OCI-LY7 (cell line): ENCODE measurements at regions not wholly inside any gene's neighbourhood (a gene's known extent, or its start where the extent isn't known, plus 50 kb on each side); places are given as distances from the start of the nearest gene placed in this dataset.

Experiments
- BruUV-seq: library from RNA; stranded (reverse); fragments of 400-500 nt; replicated peaks from 2 replicates; lab custom pipeline; 2021; lab: Mats Ljungman, UMichigan
- CTCF ChIA-PET: fragments of 300-600 bp; sonication (Branson Sonifier 250); formaldehyde crosslinking; loops from one replicate; lab custom pipeline; 2022; ENCODE audit warnings: antibody characterized with exemption; ENCODE audit not compliant: unreplicated experiment; lab: Charles Lee
- POLR2A ChIA-PET: fragments of 300-600 bp; sonication (Branson Sonifier 250); formaldehyde crosslinking; loops from one replicate; lab custom pipeline; 2022; ENCODE audit warnings: antibody characterized with exemption; lab: Charles Lee
- DNase-seq: peaks from one replicate; pipeline ENCODE4 v3.0.0-alpha.2; 2015; ENCODE audit warnings: low spot score
- H2AFZ ChIP-seq: fragments of 200-600 bp; sonication (generic), shearing (Covaris generic); 2 replicates; pipeline ENCODE4 v1.6.1; 2014; ENCODE audit warnings: mild to moderate bottlenecking, antibody characterized with exemption, low read length, moderate library complexity
- H3K27ac ChIP-seq: fragments of 200-600 bp; sonication (generic); 2 replicates; pipeline ENCODE4 v1.5.1; 2014; ENCODE audit warnings: mixed run types, low read depth, mild to moderate bottlenecking, moderate library complexity, low read length, inconsistent platforms; ENCODE audit not compliant: poor library complexity, severe bottlenecking
- H3K36me3 ChIP-seq: fragments of 200-600 bp; sonication (generic); 2 replicates; pipeline ENCODE4 v1.6.1; 2014; ENCODE audit warnings: mild to moderate bottlenecking, antibody characterized with exemption, low read length, moderate library complexity, mixed read lengths; ENCODE audit not compliant: insufficient read depth
- H3K4me1 ChIP-seq: fragments of 200-600 bp; sonication (generic); 2 replicates; pipeline ENCODE4 v1.5.1; 2014; ENCODE audit warnings: mild to moderate bottlenecking, low read length; ENCODE audit not compliant: insufficient read depth, poor library complexity, severe bottlenecking
- H3K4me2 ChIP-seq: fragments of 200-600 bp; sonication (generic); 2 replicates; pipeline ENCODE4 v1.6.1; 2014; ENCODE audit warnings: mild to moderate bottlenecking, low read length
- H3K4me3 ChIP-seq: fragments of 200-600 bp; sonication (generic); 2 replicates; pipeline ENCODE4 v1.5.1; 2014; ENCODE audit warnings: mild to moderate bottlenecking, low read depth, low read length; ENCODE audit not compliant: poor library complexity, severe bottlenecking
- H3K79me2 ChIP-seq: fragments of 200-600 bp; sonication (generic); 2 replicates; pipeline ENCODE4 v1.6.1; 2016; ENCODE audit warnings: low read depth, mild to moderate bottlenecking, low read length, moderate library complexity, mixed read lengths; ENCODE audit not compliant: insufficient read depth
- H3K9me2 ChIP-seq: fragments of 200-600 bp; sonication (generic); 2 replicates; pipeline ENCODE4 v1.6.1; 2016; ENCODE audit warnings: mild to moderate bottlenecking, low read length, mixed read lengths; ENCODE audit not compliant: insufficient read depth
- H3K9me3 ChIP-seq: fragments of 200-600 bp; sonication (generic); 2 replicates; pipeline ENCODE4 v1.6.1; 2014; ENCODE audit warnings: mild to moderate bottlenecking, mixed run types, low read length, mixed read lengths
- H4K20me1 ChIP-seq: fragments of 200-600 bp; sonication (generic); 2 replicates; pipeline ENCODE4 v1.6.1; 2014; ENCODE audit warnings: mild to moderate bottlenecking, antibody characterized with exemption, low read length, moderate library complexity, mixed read lengths; ENCODE audit not compliant: insufficient read depth
- CTCF ChIP-seq: fragments of 200-600 bp; sonication (generic); conservative IDR thresholded peaks from 2 replicates; pipeline ENCODE4 v1.5.1; 2014; ENCODE audit warnings: mild to moderate bottlenecking, antibody characterized with exemption, low read length, moderate library complexity, mixed read lengths
- EZH2phosphoT487 ChIP-seq: fragments of 200-600 bp; sonication (generic); IDR thresholded peaks from 2 replicates; pipeline ENCODE4 v1.6.1; 2018; ENCODE audit warnings: low read depth, borderline replicate concordance, mild to moderate bottlenecking, mixed run types, antibody characterized with exemption, low read length, moderate library complexity, mixed read lengths
- intact Hi-C: fragments of 100-400 bp; cut with micrococcal nuclease; formaldehyde crosslinking; loops from one replicate; pipeline ENCODE4 v1.10.0; 2022; ENCODE audit not compliant: unreplicated experiment

DNA sequence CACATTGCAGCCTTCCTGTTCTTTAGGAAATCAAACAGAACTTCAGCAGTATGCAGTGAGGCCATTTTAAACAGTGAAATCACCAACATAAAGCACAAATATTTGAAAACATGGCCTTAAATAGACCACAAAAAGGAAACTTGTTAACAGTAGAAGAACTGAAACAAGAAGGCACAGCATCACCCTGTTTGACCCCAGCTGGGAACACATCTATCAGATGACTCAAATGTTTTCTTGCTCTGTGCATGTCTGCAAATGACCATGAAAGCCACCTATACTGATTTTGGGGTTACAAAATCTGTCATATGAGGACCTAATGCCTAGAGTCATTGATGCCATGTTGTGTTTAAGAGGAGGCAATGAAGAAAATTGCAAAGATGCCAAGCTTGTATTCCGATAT is 123.8 kb upstream of the ADGRF1 start:
- H4K20me1 ChIP-seq: no peaks in the 10 kb centered on the region
- H3K9me3 ChIP-seq: no peaks in the 10 kb centered on the region
- H3K27ac ChIP-seq: no peak overlapping the region
- ChIA-PET POLR2A (interaction anchor here (0.6 to 0.9 kb wide), 3 partner anchors 8 to 65 kb away, joined by 3 read pairs; no protein-coding TSS in a partner anchor), CTCF (interaction anchor here (0.6 kb wide), 1 partner anchor 635 kb away, joined by 3 read pairs; no protein-coding TSS in a partner anchor)
- no peaks in the 10 kb centered on the region for H3K79me2 ChIP-seq
- no TSS peak for BruUV-seq
- H3K4me3 ChIP-seq: no peak overlapping the region
- H3K4me2 ChIP-seq: no peak overlapping the region
- TF ChIP-seq EZH2phosphoT487: no peak
- TF ChIP-seq CTCF: no peak
- no peaks in the 10 kb centered on the region for H3K36me3 ChIP-seq
- H3K9me2 ChIP-seq: no peaks in the 10 kb centered on the region
- peak; percentile 18 for DNase-seq
- no peak overlapping the region for H2AFZ ChIP-seq
- H3K4me1 ChIP-seq: peaks cover 34% of the 10 kb centered on the region
- intact Hi-C loops: no loop called here

DNA sequence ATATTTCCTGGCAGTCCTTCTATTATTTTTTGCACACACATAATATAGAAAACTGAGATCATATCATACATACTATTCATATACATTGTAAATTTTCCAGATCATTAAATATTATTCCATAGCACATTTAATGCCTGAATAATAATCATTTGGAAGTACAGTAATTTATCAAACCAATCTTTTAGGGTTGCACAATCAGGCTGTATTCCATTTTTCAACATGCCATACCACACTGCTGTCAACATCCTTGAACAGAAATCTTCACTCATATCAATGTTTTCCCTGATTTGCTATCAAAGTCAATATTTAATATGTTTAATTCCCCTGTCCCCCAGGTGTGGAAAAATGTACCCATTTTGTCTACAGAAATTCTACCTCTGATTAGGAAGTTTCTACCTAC is 122.7 kb upstream of the ADGRF1 start:
- H3K4me1 ChIP-seq: peaks cover 29% of the 10 kb centered on the region
- H4K20me1 ChIP-seq: no peaks in the 10 kb centered on the region
- H3K9me2 ChIP-seq: no peaks in the 10 kb centered on the region
- POLR2A ChIA-PET: interaction anchor here (0.6 to 0.8 kb wide), 3 partner anchors 12 to 201 kb away, joined by 3 to 4 read pairs (median 3); no protein-coding TSS in a partner anchor
- H3K4me2 ChIP-seq: no peak overlapping the region
- no peak overlapping the region for H3K4me3 ChIP-seq
- H3K36me3 ChIP-seq: no peaks in the 10 kb centered on the region
- TF ChIP-seq EZH2phosphoT487: no peak
- no peak for TF ChIP-seq CTCF
- no peaks in the 10 kb centered on the region for H3K79me2 ChIP-seq
- no peak for DNase-seq
- no peaks in the 10 kb centered on the region for H3K9me3 ChIP-seq
- H3K27ac ChIP-seq: no peak overlapping the region
- BruUV-seq: no TSS peak
- no peak overlapping the region for H2AFZ ChIP-seq
- intact Hi-C loops: no loop called here
- CTCF ChIA-PET: no interaction called here

DNA sequence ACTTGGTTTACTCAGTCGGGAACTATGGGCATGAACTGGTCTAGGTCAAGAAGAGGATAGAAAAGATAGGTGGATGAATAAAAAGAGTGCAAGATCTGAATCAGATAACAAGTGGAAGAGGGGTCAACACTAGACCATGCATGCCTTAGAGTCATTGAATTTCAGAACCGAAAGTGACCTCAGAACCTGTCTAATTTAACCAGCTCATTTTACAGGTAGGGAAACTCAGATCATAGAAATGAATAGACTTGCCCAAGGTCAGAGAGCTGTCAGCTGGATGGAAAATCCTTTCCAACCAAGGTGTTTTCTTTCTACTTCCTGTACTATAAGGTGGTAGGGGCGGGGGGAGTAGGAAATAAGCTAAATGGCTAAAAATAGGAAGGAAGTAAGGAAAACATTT is 121.4 kb upstream of the ADGRF1 start:
- Histone ChIP-seq H4K20me1 (no peaks in the 10 kb centered on the region), H3K4me1 (peaks cover 29% of the 10 kb centered on the region), H3K9me3 (no peaks in the 10 kb centered on the region), H3K4me2 (no peak overlapping the region), H3K4me3 (no peak overlapping the region), H3K79me2 (no peaks in the 10 kb centered on the region), H3K9me2 (no peaks in the 10 kb centered on the region), H2AFZ (peak overlapping the region; percentile 60; the same call in 1 of the 2 replicates), H3K36me3 (no peaks in the 10 kb centered on the region), H3K27ac (no peak overlapping the region)
- TF ChIP-seq CTCF (no peak), EZH2phosphoT487 (no peak)
- CTCF ChIA-PET: no interaction called here
- no TSS peak for BruUV-seq
- POLR2A ChIA-PET: interaction anchor here (0.6 to 1.0 kb wide), 6 partner anchors 18 to 451 kb away, joined by 3 to 4 read pairs (median 3); no protein-coding TSS in a partner anchor
- intact Hi-C loops: no loop called here
- DNase-seq: no peak
